NCI-H510A treated with DMSO at 0.1 percent for 48 hours (cell line): ENCODE measurements at regions not wholly inside any gene's neighbourhood (a gene's known extent, or its start where the extent isn't known, plus 50 kb on each side); places are given as distances from the start of the nearest gene placed in this dataset.

ENCODE experiments used
- DNase-seq: peaks from one replicate; lab custom pipeline; 2025; lab: John Stamatoyannopoulos, UW

DNA sequence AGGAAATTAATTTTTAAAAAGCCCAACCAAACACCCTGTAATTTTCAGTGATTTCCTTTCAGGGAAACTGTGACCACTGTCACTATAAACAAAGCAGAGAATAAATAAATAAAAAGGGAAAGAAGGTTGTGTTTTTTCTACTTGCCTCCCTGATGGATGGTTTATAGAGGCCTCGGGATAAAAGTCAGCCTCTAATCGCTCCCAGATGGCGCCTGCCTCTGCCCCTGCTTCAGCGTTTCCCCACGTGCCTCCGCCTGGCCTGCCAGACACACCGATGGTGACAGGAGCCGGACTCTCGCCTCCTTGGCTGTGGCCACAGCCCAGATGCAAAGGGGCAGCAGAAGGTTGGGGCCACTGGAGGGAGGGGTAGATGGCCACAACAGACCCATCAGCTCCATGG is 327.7 kb downstream of the CDC5L start:
- no peak for DNase-seq

DNA sequence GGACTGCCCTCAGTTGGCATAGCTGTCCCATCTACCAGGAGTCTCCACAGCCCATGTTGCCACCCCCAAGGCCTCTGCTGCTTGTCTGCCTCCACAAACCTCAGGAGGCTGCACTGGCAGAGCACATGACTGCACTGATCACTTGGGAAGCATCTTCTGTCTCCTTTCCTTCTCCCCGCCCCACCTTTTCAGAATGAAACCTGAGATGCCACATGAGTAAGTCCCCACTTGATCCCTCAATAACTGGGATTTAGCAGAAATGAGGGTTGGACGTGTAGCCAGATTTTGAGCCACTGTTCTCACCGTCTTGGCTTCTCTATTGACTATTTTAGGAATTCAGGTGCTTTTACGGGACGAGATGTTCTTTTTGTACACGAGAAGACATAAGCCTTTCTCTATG is 328.4 kb downstream of the CDC5L start:
- no peak for DNase-seq

DNA sequence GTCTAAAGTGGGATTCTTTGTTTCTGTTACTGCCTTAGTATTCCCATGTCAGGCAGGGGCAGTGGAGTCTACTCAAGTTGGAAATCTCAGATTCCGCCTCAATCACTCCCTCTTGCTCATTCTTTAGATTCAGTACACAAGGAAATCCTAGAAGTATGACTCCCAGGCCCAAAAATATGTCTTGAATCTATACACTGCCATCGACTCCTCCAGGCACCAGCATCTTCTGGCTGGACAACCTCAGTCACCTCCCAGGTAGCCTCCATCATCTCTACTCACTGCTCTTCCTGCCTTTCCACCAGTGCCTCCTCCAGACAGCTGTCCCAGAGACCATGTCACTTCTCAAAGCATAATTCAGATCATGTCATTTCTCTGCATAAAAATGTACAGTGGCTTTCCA is 329.9 kb downstream of the CDC5L start:
- DNase-seq, result no peak

DNA sequence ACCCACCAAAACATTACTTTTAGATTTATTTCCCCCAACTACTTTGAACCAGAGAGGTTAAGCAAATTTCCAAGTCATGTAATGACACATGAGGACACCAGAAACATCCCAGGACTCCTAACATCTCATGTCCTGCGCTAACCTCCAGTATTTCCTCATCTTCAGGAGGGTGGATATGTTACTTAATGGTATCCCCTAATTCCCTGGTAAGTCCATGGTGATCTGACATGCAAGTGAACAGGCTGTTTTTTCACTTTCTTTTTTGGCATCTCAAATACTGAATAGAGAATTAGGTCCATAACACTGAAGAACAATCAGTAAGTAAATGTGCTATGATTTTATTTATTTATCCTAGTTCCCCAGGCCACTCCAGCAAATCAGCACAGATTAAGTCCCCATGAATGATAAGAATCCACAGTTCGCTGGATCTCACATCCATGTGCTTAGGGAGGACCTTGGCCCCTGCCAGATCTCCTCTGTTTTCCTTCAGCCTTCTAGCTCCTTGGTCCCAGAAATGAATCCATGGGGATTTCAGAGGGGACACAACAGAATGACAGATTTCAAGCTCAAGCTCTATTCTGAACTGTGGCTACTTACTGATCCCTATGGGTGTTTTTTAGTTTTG is 334.6 kb downstream of the CDC5L start:
- DNase-seq, result no peak

DNA sequence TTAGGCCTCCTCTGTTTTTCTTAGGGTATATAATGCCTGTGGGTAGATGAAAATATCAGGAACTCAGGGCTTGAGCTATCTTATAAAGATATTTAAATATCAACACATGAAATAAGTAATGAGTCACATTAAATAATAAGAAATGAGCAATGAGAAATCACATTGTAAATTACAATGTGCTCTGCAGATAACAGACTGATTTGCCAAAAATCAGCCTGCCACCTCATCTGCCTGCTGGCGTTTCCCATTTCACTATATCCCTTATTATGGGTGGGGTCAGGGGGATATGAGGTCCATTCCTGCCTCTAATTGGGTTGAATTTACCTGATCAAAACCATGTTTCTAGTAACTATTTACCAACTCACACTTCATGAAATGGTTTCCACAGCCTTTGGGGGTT is 335.2 kb downstream of the CDC5L start:
- no peak for DNase-seq

DNA sequence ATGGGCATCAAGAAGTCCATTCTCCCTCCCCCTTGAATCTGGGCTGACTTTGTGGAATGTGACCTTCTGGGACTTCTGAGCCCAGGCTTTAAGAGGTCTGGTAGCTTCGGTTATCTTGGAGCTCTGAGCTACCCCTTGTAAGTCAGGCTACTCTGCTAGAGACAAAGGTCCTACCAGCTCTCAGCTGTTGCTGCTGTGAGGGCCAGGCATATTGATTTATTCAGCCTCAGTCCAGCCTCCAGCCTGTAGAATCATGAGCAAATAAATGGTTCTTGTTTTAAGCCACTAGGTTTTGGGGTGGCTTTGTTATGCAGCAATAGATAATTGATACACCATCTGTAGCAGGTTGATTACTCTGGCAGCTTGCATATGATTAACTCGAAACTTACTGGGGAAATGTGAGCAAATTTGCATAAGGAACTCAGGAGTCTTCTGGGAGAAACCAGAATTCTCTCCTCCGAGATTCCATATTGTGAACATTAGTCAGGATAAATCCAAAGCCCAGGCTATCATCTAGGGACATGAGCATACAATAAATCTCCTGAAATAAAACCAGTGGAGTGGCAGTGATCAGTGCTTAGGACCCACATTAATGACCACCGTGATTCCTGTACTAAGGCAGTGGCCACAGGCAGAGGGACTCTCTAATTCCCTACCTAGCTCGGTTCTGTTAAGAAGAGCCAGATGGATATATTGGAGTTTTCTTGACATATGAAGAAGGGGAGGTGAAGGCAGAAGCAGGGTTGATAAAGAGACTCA is 336.1 kb downstream of the CDC5L start:
- no peak for DNase-seq

DNA sequence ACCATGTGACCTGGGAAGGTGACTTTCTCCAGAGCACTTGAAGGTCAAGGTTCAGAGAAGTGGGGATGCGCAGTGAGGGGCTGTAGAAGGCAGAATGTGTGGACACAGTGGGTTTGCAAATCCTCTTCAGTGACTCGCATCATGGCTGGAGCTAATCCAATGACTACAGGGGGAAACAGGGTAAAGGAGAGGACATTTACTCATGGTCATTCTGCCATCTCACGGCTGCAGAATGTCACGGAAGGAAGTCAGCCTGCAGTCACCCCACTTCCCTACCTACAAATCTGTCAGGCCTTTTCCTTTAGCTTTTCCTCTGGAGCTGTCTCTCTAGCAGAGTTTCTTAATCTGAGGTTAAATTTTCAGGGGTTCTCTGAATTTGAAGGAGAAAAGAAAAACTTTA is 337.6 kb downstream of the CDC5L start:
- DNase-seq, result no peak

DNA sequence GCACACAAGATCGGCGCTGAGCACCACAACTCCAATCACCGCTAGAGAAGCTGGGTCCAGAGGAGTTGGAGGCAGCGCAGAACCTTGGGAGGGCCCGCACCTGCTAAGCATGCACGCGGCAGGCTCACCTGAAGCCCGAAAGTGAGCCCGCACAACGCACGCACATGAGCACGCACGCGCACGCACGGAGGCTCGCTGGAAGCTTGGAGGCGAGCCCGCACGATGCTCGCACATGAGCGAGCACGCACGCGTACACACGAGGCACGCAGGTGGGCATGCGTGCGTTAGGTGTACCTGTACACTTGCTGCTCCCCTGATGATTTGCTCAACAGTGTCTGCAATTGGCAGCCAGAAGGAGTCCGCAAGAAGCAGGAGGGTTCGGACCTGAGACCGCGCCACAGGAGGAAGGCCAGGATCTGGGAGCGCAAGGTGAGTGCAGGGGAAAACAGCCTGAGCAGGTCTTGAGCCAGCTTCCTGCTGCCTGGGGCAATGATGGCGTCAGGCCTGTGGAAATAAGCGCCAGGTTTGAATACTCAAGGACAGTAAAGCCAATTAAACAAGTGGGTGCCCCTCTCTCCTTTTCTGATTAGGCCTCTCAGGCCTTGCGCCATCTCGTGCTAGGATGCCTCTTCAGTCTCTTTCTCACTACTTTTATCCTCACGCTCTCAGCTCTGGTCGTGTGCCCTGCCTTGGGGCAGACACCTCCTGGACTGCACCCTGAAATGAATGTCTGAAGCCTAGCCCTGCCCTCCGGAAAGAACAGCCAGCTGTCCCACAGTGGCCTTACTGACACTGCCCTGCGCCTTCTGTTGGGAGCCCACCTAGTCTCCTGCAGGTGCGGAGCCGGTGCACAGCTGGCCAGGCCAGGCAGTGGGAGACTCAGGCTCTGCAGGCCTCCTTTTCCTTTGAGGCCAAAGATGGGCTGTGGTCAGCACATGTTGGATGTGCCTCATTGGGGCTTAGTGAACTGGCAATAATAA is 340.4 kb downstream of the CDC5L start:
- DNase-seq, result no peak

DNA sequence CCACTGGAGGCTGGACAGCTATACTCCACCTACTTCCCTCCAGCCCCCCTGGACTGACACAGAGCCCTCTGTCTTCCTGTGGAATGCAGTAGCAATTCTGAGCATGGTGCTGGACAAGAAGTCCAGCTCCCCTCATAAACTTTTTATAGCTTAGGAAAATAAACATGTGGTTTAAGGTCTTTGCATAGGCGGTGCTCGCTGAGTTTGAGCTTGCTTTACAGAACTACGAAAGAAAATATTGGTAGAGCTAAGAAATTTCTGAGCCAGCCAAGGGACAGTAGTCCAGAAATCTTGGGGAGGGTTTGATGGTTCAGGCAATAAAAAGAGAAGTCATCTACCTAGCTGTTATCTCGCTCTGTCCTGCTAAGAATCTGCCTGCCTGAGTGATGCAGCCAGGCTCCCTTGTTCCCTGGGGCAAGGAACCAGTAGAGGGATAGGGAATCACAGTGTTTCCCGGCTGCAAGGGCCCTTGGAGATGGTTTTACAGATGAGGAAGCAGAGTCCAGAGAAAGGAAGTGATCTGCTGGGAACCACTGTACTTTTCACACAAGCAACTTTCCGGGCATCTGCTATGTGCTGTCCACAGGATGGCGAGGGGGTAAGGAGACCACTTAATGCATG is 343.4 kb downstream of the CDC5L start:
- DNase-seq, result no peak

DNA sequence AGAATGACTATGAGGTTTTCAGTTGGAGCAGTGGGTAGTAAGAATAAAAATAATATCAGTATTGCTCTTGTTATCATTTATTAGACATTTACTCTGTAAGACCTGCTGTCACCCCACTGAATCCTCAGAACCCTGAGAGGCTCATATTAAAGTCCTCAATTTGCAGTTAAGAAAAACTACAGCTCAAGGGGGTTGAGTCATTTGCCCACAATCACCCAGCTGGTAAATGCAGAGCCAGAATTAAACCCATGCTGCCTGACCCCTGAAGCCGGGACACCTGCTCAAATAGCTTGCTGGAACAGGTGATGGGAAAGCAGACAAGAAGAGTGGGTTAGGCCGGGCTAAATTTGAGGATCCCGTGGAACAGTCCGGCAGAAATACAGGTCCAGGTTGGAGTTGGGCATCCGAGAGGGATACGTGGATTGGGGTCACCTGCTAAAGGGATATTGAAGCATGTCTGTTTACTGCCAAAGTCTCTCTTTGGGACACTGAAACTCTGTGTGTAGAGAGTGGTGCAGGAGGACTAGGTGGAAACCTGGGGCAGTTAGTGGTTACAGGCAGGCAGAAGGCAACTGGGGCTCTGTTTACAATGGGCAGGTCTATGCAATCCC is 344.1 kb downstream of the CDC5L start:
- no peak for DNase-seq

DNA sequence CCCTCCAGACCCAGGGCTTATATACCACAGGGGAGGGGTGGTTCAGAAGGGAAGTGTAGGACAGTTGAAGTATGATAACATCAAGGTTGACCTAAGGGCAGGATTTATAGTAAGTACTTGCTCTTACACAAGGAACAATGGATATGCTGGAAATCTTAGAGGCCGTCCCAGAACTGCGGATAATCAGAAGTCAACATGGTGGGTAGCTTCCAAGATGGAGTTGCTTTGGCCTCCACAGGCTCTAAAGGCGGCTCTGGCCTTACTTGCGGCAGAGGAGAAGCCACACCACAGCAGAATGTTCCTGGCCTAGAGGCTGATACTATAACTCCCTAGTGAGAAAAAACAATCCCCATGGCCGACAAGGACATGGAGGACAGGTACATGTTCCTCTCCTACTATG is 344.7 kb downstream of the CDC5L start:
- no peak for DNase-seq

DNA sequence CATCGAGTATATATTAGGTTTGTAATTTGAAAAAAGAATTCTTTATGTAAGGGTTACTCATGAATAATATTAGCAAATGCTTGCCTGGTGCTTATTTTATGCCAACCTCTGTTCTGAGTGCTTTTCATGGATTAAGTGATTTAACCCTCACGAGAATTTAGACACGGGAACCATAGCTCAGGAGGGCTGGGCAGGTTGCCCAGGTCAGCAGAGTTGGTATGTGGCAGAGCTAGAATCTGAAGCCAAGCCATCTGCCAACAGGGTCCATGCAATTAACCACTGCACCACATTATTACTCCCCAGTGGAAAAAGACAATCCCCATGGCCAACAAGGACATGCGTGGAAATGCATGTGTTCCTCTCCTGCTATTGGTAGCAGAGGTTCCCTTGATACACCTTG is 345.6 kb downstream of the CDC5L start:
- no peak for DNase-seq

DNA sequence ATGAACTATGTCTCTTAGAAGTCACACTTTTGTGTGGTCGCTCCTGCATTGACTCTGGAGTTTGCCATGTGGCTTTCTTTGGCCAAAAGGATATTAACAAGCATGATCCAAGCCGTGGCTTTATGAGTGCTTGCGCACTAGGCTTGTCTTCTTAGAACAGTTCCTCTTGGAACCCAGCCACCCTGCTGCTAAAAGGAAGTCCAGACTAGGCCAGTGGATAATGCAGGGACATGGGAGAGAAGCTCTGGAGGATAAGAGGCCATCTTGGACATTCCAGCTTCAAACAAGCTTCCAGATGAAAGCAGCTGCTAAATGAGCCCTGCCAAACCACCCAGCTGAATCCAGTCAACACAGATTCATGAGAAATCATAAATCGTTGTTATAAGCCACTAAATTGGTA is 346.4 kb downstream of the CDC5L start:
- no peak for DNase-seq

DNA sequence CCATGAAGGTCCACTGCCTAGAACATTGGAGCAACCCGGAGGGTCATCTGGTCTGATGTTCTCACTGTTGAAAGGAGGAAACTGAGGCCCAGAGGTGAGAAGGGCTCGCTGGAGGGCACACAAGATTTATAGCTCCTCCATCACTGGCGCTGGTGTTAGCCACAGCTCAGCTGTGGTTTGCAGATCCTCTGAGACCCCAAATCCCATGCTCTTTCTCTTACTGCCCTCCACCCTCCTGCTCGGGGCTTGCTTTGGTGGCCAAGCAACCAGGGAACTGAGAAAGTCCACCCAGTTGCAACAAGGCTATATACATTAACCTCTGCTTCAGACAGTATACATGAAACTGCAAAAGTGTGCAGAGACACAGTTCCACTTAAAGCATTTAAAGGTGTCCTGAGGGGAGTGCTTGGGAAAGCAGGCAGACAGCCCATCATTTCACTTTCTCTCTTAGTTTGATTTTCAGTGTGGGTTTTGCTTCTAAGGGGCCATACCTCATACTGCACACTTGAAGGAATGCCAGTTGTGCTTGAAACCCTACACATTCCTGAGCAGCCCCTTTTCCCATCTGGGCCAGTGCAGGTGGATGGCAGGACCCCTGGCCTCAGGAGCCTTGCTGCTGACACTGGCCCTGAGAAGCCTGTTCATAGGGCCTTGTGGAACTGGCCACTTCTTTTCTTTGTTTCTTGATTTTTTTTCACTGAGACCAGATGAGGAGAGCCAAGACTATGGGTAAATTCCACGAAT is 347.6 kb downstream of the CDC5L start:
- DNase-seq, result no peak

DNA sequence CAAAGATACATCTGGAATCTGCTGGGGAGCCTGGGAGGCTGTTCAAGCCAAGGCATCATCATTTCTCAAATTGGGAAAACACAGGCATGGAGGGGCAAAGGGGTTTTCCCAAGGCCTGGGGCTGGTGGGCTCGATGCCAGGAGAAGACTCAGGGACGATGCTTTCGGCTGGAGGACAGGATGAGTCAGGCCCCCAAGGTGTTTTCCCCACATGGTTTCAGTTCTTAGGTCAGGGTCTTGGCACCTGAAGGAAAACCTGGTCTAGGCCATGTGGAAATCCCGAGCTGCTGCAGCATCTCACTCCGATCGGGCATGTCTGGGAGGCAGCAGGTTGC is 348.1 kb downstream of the CDC5L start:
- no peak for DNase-seq

DNA sequence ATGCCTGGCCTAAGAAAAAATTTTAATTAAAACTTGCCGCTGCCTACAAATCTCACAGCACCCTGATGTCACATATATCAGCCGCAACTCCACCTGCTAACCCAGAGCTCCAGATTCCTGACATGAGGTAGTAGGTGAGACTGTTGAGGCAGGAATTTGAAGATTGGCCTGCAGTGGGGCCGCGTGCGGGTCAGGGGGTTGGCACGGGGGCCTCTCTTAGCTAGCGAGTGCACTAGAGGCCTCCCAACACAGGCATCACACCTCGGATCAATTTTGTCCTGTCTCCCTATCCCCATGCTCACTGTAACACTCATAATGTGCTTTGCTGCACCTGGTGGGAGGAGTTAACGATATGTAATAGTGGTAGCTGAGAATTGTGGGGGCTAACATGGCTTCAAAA is 349.8 kb downstream of the CDC5L start:
- no peak for DNase-seq

DNA sequence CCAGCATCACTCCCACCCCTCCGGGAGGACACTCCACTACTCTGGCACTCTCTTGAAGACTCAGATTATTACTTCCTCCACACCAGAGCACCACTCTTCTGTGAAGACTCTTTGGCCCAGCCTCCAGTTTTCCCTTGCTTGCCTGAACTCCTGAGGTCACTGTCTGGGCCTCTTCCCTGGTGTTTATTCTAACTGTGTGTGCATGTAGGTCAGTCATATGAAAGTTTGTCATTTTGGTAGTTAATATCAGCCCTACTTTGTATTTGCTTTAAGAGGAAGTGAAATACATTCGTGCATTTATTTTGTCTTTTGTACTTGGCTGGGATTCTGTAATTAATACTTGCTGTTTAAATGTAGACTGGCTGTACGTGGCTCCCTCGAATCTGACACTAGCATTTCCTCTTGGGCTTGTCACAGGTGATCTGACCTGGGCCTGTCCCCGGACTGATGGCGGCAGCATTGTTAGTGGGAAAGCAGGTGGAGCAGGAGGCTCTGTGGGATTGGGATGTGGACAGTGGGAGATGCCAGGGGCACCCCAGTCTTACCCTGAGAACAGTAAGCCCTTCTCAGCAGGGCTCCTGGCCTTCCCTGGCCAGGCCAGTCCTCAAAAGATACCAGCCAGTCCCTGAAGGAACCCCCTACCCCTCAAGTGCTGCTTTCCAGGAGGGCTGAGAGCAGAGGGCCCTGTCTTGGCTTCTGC is 350.5 kb downstream of the CDC5L start:
- DNase-seq, result no peak

DNA sequence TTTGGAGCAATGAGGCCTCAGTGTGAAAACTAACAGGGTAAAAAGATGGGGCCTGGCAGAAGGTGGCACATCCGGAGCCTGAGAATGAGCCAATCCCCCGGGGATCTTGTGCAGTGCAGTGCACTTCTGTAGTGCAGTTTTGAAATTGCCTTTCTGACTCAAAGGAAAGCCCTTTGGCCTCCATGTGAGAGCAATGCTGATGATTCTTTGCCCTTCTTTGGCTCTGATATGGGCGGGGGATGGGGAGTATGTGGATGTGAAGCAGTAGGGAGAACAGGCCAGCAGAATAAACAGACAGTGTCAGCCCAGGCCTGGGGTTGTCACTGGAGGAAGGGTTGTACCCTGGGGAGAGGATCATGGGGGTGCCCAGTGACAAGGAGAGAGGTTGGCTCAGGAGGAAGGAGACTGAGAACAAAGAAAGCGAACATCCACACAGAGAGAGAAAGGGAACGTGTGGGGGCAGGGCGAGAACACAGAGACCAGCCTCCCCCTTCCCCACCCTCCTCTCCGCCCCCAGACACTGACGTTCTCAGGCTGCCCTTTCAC is 351.2 kb downstream of the CDC5L start:
- no peak for DNase-seq

DNA sequence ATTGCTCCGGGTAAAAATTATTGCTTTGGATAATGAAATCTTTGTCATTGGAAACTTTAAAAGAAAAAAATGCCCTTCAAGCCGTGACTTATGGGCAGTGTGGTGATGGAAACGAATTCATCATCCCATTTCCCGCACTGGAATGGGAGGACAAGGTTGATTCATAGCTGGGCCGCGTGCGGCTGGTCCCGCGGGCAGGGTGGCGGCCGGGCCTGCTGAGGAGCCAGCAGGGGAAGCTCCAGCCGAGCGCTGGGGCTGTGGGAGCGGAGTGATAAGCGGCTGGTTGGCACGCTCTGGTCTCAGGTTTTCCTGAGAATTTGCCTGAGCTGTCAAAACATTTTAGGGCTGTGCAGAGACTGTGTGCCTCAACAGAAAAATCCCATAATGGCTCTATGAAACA is 351.7 kb downstream of the CDC5L start:
- DNase-seq, result no peak

DNA sequence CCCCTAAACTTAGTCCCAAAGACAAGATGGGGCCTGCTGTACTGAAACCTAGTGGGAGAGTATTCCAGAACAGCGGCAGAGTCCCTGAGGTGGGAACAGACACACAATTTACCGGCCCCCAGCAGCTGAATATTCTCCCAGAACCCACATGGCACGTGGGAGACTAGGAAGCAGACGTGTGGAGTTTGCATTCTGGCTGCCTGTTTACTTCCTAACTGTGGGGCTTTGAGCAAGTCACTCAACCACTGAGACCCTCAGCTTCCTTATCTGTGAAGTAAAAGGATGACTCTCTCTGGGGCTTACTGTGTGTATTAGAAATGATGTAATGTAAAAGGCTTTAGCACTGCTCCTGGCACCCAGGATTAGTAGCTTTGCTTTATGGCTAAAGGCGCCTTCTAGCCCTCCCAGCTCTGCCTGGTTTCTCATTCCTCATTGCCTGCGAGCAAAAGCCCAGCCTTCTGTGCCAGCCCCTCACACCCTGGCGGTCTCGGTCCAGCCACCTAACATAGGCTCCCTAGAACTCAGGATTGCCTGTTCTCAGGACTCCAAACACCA is 353.1 kb downstream of the CDC5L start:
- no peak for DNase-seq
